Daoy (cell line): ENCODE measurements at regions not wholly inside any gene's neighbourhood (a gene's known extent, or its start where the extent isn't known, plus 50 kb on each side); places are given as distances from the start of the nearest gene placed in this dataset.

Experiments
- DNase-seq: peaks from one replicate; pipeline ENCODE4 v3.0.0-alpha.2; 2015; ENCODE audit warnings: low read depth

GRCh38 chr20:8935878-8936277 lies 133.0 kb upstream of the PLCB4 start:
- no peak for DNase-seq

- DNase-seq: no peak
These were observed 130.4 kb upstream of the PLCB4 start for GRCh38 chr20:8938532-8938931.

- peak; percentile 15 for DNase-seq
These were observed 128.6 kb upstream of the PLCB4 start for GRCh38 chr20:8940326-8940725.

- no peak for DNase-seq
These were observed 125.3 kb upstream of the PLCB4 start for GRCh38 chr20:8943631-8944030.

GRCh38 chr20:8946036-8946940 lies 122.6 kb upstream of the PLCB4 start:
- no peak for DNase-seq

GRCh38 chr20:8948442-8949020 lies 120.4 kb upstream of the PLCB4 start:
- no peak for DNase-seq

GRCh38 chr20:8951164-8951563 lies 117.7 kb upstream of the PLCB4 start:
- no peak for DNase-seq

GRCh38 chr20:8952721-8953120 lies 116.2 kb upstream of the PLCB4 start:
- DNase-seq: no peak

- DNase-seq: no peak
These were observed 115.6 kb upstream of the PLCB4 start for GRCh38 chr20:8953300-8953699.

- DNase-seq: no peak
These were observed 108.6 kb upstream of the PLCB4 start for GRCh38 chr20:8960241-8960640.

- no peak for DNase-seq
These were observed 105.6 kb upstream of the PLCB4 start for GRCh38 chr20:8963330-8963729.

GRCh38 chr20:8964959-8965562 lies 103.8 kb upstream of the PLCB4 start:
- no peak for DNase-seq

GRCh38 chr20:8967641-8968245 lies 101.1 kb upstream of the PLCB4 start:
- no peak for DNase-seq

GRCh38 chr20:8969146-8969583 lies 99.7 kb upstream of the PLCB4 start:
- no peak for DNase-seq

GRCh38 chr20:8971669-8972316 lies 97.1 kb upstream of the PLCB4 start:
- no peak for DNase-seq

GRCh38 chr20:8972963-8973705 lies 95.8 kb upstream of the PLCB4 start:
- DNase-seq: no peak

- no peak for DNase-seq
These were observed 94.7 kb upstream of the PLCB4 start for GRCh38 chr20:8974009-8974708.

GRCh38 chr20:8981482-8981881 lies 87.4 kb upstream of the PLCB4 start:
- no peak for DNase-seq

- no peak for DNase-seq
These were observed 85.2 kb upstream of the PLCB4 start for GRCh38 chr20:8983478-8984345.

- no peak for DNase-seq
These were observed 82.3 kb upstream of the PLCB4 start for GRCh38 chr20:8986631-8987030.
